Osteoblast (primary cell): ENCODE measurements at regions not wholly inside any gene's neighbourhood (a gene's known extent, or its start where the extent isn't known, plus 50 kb on each side); places are given as distances from the start of the nearest gene placed in this dataset.
"Not testable (repeated sequence)": the region's sequence is repeated elsewhere in the genome, so short reads cannot be mapped to it uniquely, and the experiment has no call there.

Source experiments
- DNase-seq: peaks from one replicate; pipeline ENCODE4 v3.0.0; 2011; ENCODE audit warnings: low spot score, mixed read lengths; ENCODE audit not compliant: insufficient read length; ENCODE audit errors: missing footprints
- H2AFZ ChIP-seq: 2 replicates; pipeline ENCODE4 v1.6.0; 2011; ENCODE audit warnings: mild to moderate bottlenecking, low read length
- H3K27ac ChIP-seq: 2 replicates; pipeline ENCODE4 v1.5.1; 2011; ENCODE audit warnings: mild to moderate bottlenecking, low read depth, low read length, moderate library complexity
- H3K27me3 ChIP-seq: 2 replicates; pipeline ENCODE4 v1.6.0; 2012; ENCODE audit warnings: mild to moderate bottlenecking, control low read depth, inconsistent platforms, low read length, moderate library complexity; ENCODE audit not compliant: insufficient read depth
- H3K36me3 ChIP-seq: 2 replicates; pipeline ENCODE4 v1.5.1; 2011; ENCODE audit warnings: mild to moderate bottlenecking, low read length, control low read depth, moderate library complexity; ENCODE audit not compliant: insufficient read depth
- H3K4me1 ChIP-seq: 2 replicates; pipeline ENCODE4 v1.5.1; 2011; ENCODE audit warnings: mild to moderate bottlenecking, low read length, control low read depth, moderate library complexity; ENCODE audit not compliant: insufficient read depth
- H3K4me2 ChIP-seq: 2 replicates; pipeline ENCODE4 v1.6.0; 2011; ENCODE audit warnings: mild to moderate bottlenecking, low read length; ENCODE audit not compliant: insufficient read depth
- H3K4me3 ChIP-seq: fragments of 200-600 bp; sonication (generic); 3 replicates; pipeline ENCODE4 v1.5.1; 2012; ENCODE audit warnings: mild to moderate bottlenecking, low read length, inconsistent platforms; ENCODE audit not compliant: insufficient read depth
- H3K79me2 ChIP-seq: 2 replicates; pipeline ENCODE4 v1.6.0; 2012; ENCODE audit warnings: mild to moderate bottlenecking, low read length, control low read depth, inconsistent platforms; ENCODE audit not compliant: insufficient read depth
- H3K9me3 ChIP-seq: 2 replicates; pipeline ENCODE4 v1.5.1; 2011; ENCODE audit warnings: low read depth, low read length, control low read depth
- H4K20me1 ChIP-seq: 2 replicates; pipeline ENCODE4 v1.6.0; 2012; ENCODE audit warnings: mild to moderate bottlenecking, low read length, control low read depth; ENCODE audit not compliant: insufficient read depth
- TF ChIP-seq, protein P1 (sequence below): IDR thresholded peaks from 2 replicates; pipeline ENCODE4 v1.5.1; 2011; ENCODE audit warnings: mild to moderate bottlenecking, low read depth, low read length, moderate library complexity; ENCODE audit errors: extremely low read depth

DNA sequence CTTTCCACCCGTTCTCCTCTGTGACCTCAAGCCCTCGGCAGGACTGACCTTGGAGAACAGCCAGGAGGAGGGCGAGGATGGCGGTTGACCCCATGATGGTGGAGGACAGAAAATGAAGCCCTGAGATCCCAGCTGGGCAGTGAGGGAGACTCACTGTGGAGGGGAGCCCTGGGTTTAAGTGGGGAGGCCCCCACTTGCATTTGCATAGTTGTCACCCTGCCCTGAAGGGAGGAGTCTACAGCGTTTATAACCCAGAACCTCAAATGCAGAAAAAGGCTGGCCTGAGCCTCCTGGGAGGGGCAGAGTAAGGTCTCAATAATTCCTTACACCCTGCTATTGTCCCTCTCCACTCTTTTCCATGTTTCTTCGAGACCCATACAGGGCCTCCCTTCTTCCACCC lies 1052.7 kb downstream of the TMEM121 start:
- Histone ChIP-seq H3K9me3 (peaks cover 4% of the 10 kb centered on the region), H3K27me3 (no peaks in the 10 kb centered on the region), H3K4me1 (no peaks in the 10 kb centered on the region), H2AFZ (no peak overlapping the region), H3K36me3 (no peaks in the 10 kb centered on the region), H3K79me2 (no peaks in the 10 kb centered on the region), H3K4me2 (no peak overlapping the region), H3K27ac (no peak overlapping the region), H3K4me3 (no peak overlapping the region), H4K20me1 (no peaks in the 10 kb centered on the region)
- no peak for DNase-seq
- TF ChIP-seq, protein P1, sequence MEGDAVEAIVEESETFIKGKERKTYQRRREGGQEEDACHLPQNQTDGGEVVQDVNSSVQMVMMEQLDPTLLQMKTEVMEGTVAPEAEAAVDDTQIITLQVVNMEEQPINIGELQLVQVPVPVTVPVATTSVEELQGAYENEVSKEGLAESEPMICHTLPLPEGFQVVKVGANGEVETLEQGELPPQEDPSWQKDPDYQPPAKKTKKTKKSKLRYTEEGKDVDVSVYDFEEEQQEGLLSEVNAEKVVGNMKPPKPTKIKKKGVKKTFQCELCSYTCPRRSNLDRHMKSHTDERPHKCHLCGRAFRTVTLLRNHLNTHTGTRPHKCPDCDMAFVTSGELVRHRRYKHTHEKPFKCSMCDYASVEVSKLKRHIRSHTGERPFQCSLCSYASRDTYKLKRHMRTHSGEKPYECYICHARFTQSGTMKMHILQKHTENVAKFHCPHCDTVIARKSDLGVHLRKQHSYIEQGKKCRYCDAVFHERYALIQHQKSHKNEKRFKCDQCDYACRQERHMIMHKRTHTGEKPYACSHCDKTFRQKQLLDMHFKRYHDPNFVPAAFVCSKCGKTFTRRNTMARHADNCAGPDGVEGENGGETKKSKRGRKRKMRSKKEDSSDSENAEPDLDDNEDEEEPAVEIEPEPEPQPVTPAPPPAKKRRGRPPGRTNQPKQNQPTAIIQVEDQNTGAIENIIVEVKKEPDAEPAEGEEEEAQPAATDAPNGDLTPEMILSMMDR, result no peak

DNA sequence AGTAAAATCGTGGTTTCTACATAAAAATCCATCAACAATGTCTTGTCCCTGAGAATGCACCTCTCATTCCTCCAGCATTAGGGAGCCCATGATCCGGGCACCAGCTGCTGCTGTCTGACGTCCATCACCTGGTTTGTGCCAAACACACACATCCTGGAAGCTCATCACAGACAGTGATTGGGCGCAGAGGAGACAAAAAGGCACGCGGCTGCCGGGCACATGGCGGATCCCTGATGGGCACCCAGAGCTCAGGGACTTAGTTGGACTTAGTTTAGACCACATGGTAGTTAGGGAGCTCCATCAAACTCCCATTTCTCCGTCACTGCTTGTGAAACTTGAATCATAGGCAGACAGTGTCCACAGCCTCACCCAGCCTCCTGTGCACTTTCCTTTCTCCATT lies 1059.3 kb downstream of the TMEM121 start:
- Histone ChIP-seq H3K27me3 (no peaks in the 10 kb centered on the region), H2AFZ (no peak overlapping the region), H3K9me3 (no peaks in the 10 kb centered on the region), H4K20me1 (no peaks in the 10 kb centered on the region), H3K4me2 (no peak overlapping the region), H3K4me3 (no peak overlapping the region), H3K79me2 (no peaks in the 10 kb centered on the region), H3K36me3 (no peaks in the 10 kb centered on the region), H3K27ac (no peak overlapping the region), H3K4me1 (no peaks in the 10 kb centered on the region)
- DNase-seq, result no peak
- TF ChIP-seq, protein P1, result no peak

DNA sequence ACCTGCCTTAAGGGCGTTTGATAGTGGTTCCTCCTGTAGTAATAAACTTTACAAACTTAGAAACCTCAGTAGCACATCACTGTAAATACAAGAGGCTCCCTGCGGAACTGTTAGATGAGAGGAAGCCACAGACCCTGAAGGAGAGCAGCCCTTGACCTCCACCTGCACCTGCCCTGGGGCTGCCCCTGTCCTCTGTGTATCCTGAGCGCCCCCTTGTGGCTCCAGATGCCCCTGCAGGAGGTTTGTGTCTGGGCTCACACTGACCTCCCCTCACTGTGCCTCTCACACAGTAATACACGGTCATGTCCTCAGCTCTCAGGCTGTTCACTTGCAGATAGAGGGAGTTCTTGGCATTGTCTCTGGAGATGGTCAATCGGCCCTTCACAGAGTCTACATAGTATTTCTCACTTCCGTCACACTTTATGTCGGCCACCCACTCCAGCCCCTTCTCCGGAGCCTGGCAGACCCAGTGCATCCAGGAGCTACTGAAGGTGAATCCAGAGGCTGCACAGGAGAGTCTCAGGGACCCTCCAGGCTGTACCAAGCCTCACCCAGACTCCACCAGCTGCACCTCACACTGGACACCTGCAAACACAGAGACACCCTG lies 1059.8 kb downstream of the TMEM121 start:
- H3K27me3 ChIP-seq, result no peaks in the 10 kb centered on the region
- no peaks in the 10 kb centered on the region for H3K9me3 ChIP-seq
- no peaks in the 10 kb centered on the region for H3K4me1 ChIP-seq
- H3K79me2 ChIP-seq, result no peaks in the 10 kb centered on the region
- no peak overlapping the region for H3K27ac ChIP-seq
- no peak overlapping the region for H2AFZ ChIP-seq
- TF ChIP-seq, protein P1, result no peak
- no peak for DNase-seq
- H3K4me2 ChIP-seq, result no peak overlapping the region
- H3K4me3 ChIP-seq, result no peak overlapping the region
- H4K20me1 ChIP-seq, result no peaks in the 10 kb centered on the region
- no peaks in the 10 kb centered on the region for H3K36me3 ChIP-seq

DNA sequence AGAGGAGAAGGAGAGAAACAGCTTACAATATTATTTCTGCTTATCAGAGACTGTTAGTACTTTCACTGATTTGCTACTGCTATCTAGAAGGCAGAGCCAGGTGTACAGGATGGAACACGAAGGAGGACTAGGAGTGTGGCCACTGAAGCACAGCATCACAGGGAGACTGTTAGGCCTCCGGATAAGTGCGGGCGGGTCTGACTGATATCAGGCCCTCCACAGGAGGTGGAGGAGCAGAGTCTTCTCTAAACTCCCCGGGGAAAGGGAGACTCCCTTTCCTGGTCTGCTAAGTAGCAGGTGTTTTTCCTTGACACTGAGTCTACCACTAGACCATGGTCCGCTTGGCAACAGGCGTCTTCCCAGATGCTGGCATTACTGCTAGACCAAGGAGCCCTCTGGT lies 1065.2 kb downstream of the TMEM121 start:
- H3K79me2 ChIP-seq, H3K4me2 ChIP-seq, H3K27me3 ChIP-seq, H3K27ac ChIP-seq, H4K20me1 ChIP-seq, H3K4me1 ChIP-seq, H3K9me3 ChIP-seq, H2AFZ ChIP-seq, DNase-seq, H3K36me3 ChIP-seq, H3K4me3 ChIP-seq: not testable (repeated sequence)

DNA sequence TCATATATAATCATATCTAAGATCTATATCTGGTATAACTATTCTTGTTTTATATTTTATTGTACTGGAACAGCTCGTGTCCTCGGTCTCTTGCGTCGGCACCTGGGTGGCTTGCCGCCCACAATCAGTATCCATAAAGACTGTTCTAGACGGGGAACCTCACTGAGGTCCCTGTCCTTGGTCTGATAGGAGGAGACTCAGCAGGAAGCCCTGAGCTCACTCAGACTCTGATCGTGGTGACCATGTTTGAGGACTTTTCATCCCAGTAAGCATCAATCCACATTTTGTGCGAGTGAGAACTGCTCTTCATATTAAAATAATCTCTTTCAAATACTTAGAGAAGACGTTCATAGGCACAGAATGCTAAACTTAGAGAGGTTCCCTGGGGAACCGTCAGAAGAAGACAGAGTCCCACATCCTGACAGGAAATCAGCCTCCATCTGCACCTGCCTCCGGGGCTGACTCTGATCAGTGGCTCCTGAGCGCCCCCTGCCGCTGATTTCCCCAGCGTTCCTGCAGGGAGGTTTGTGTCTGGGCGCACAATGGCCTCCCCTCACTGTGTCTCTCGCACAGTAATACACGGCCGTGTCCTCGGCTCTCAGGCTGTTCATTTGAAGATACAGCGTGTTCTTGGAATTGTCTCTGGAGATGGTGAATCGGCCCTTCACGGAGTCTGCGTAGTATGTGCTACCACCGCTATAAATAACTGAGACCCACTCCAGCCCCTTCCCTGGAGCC lies 1065.9 kb downstream of the TMEM121 start:
- not testable (repeated sequence) for H3K9me3 ChIP-seq, DNase-seq, H3K27ac ChIP-seq, H3K4me3 ChIP-seq, H3K79me2 ChIP-seq, H2AFZ ChIP-seq, H3K27me3 ChIP-seq, H4K20me1 ChIP-seq, H3K4me1 ChIP-seq, H3K36me3 ChIP-seq, H3K4me2 ChIP-seq
